Activated T-helper 17 cell treated with anti-CD3 and anti-CD28 coated beads, Interleukin-2, amount 50 U/mL, for 72 hours (primary cell): ENCODE measurements at regions not wholly inside any gene's neighbourhood (a gene's known extent, or its start where the extent isn't known, plus 50 kb on each side); places are given as distances from the start of the nearest gene placed in this dataset.

Experiments used
- ATAC-seq: fragments of 150-1000 bp; cut with Tn5 transposase; replicated peaks from 2 replicates; pipeline ENCODE4 v1.10.0; 2021; ENCODE audit warnings: mild to moderate bottlenecking, moderate library complexity
- H3K27ac Mint-ChIP-seq: one replicate; pipeline ENCODE4 v1.8.0; 2022; ENCODE audit warnings: mixed read lengths
- H3K27me3 Mint-ChIP-seq: one replicate; pipeline ENCODE4 v1.8.0; 2022; ENCODE audit warnings: mixed read lengths
- H3K36me3 Mint-ChIP-seq: one replicate; pipeline ENCODE4 v1.8.0; 2022; ENCODE audit warnings: low read depth, mild to moderate bottlenecking, mixed read lengths
- H3K4me1 Mint-ChIP-seq: one replicate; pipeline ENCODE4 v1.8.0; 2022; ENCODE audit warnings: mixed read lengths
- H3K4me3 Mint-ChIP-seq: one replicate; pipeline ENCODE4 v1.8.0; 2022; ENCODE audit warnings: mild to moderate bottlenecking, mixed read lengths
- H3K9me3 Mint-ChIP-seq: one replicate; pipeline ENCODE4 v1.8.0; 2022; ENCODE audit warnings: mixed read lengths

DNA sequence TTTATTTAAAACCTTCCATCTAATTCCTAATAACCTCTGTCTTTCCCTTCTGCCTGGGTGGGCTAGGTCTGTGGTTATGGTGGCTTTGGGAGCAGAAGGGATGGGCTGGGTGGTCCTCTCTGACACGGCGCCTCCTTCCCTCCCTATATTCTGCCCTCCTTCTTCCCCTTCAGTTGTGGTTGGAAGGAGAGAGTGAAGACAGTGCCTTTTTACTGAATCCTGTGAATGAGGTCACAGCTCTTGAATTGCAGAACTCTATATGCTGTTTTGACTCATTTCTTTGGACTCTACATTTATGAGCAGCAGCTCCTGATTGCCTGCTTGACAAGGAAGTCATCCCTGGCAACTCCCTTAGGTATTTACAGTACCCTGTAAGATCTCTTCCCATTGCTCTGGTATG is 256.0 kb upstream of the ELAC2 start:
- Mint-ChIP-seq H3K36me3 (no peaks in the 10 kb centered on the region), H3K27me3 (peaks cover 24% of the 10 kb centered on the region), H3K9me3 (no peaks in the 10 kb centered on the region), H3K4me3 (no peak overlapping the region), H3K27ac (no peak overlapping the region), H3K4me1 (no peaks in the 10 kb centered on the region)
- ATAC-seq, result no peak

DNA sequence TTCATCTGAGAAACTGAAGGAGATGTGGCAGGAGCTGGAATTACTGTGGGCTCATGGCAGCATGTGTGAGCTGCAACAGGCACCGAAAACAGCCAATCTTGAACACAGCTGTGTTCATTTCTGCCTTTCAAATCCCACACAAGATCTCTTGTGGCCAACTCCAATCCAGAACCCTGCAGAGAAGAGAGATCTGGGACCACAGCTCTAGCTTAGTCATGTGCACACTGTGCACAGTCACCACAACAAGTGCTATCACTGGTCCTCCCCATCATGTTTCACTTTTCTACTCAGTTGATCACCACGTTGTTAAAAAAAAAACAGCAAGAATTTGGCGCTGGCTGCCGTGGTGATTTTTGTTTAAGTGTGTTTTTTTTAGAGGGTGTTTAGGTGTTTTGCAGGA is 254.5 kb upstream of the ELAC2 start:
- peaks cover 31% of the 10 kb centered on the region for H3K27me3 Mint-ChIP-seq
- H3K27ac Mint-ChIP-seq, result no peak overlapping the region
- no peaks in the 10 kb centered on the region for H3K4me1 Mint-ChIP-seq
- no peak for ATAC-seq
- H3K36me3 Mint-ChIP-seq, result no peaks in the 10 kb centered on the region
- no peaks in the 10 kb centered on the region for H3K9me3 Mint-ChIP-seq
- no peak overlapping the region for H3K4me3 Mint-ChIP-seq

DNA sequence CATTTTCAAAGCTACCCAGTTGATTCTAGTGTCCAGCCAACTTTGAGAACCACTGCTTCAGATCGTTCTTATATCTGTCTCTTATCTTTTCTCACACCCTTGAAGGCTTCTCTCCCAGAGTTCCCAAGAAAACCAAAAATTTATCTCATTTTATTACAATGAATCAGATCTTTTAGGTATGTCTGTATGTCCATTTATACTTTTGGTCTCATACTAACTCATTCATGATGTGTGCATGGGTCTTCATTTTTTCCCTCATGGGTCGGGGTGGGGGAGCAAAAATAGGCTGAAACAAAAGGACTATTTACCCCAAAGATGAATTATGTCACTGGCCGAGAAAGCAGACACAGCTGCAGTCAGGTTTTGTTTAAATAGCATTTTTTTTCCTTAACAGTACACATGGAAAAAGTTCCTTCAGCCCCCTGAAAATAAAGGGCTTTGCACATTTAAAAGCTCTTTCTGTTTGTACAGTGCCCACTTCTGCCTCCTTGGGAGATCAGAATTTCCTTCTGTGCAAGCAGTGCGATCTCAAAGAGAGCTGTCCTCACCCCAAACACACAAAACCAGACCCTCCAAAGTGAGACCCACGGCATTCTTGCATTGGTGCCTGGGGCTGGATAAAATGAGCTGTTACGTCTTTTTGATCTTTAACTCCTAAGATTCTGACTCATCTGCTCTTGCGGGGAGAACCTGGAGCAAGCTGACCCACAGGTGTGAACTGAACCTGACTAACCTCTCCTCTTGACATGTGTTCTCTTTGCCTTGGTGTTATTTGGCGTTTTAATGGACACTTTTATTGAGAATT is 251.2 kb upstream of the ELAC2 start:
- Mint-ChIP-seq H3K4me3 (no peak overlapping the region), H3K27ac (no peak overlapping the region), H3K4me1 (no peaks in the 10 kb centered on the region), H3K36me3 (no peaks in the 10 kb centered on the region), H3K27me3 (peaks cover 32% of the 10 kb centered on the region), H3K9me3 (no peaks in the 10 kb centered on the region)
- ATAC-seq, result no peak

DNA sequence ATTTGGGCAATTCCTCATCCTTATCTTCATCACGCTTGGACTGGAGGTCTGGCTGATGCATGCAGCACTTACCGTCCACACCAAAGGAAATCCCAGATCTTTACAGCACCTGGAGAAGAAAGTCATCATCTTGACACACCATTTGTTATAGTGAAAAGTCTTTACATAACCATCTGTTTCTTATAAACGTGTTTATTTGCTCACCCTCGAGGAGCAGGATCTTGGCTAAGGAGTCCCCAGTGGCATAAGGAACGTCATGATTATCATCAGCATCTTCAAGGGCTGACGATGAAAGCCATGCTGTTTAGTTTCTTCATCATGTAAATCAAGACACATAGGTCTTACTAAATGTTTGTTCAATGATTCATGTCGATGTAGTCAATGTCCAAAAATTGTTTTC is 248.8 kb upstream of the ELAC2 start:
- no peak overlapping the region for H3K27ac Mint-ChIP-seq
- H3K9me3 Mint-ChIP-seq, result no peaks in the 10 kb centered on the region
- no peak overlapping the region for H3K4me3 Mint-ChIP-seq
- ATAC-seq, result no peak
- no peaks in the 10 kb centered on the region for H3K36me3 Mint-ChIP-seq
- H3K27me3 Mint-ChIP-seq, result peaks cover 28% of the 10 kb centered on the region
- no peaks in the 10 kb centered on the region for H3K4me1 Mint-ChIP-seq

GRCh38 chr17:13265311-13265710 is 247.5 kb upstream of the ELAC2 start:
- Mint-ChIP-seq H3K36me3 (no peaks in the 10 kb centered on the region), H3K4me1 (no peaks in the 10 kb centered on the region), H3K9me3 (no peaks in the 10 kb centered on the region), H3K4me3 (no peak overlapping the region), H3K27ac (no peak overlapping the region), H3K27me3 (peaks cover 25% of the 10 kb centered on the region)
- no peak for ATAC-seq

GRCh38 chr17:13263746-13264145 is 245.9 kb upstream of the ELAC2 start:
- Mint-ChIP-seq H3K4me3 (no peak overlapping the region), H3K27me3 (peaks cover 20% of the 10 kb centered on the region), H3K27ac (no peak overlapping the region), H3K4me1 (no peaks in the 10 kb centered on the region), H3K36me3 (no peaks in the 10 kb centered on the region), H3K9me3 (no peaks in the 10 kb centered on the region)
- no peak for ATAC-seq

- ATAC-seq, result no peak
- H3K4me3 Mint-ChIP-seq, result no peak overlapping the region
Observed at GRCh38 chr17:13256545-13256944, 238.7 kb upstream of the ELAC2 start.

GRCh38 chr17:13253733-13254410 is 236.0 kb upstream of the ELAC2 start:
- Mint-ChIP-seq H3K36me3 (no peaks in the 10 kb centered on the region), H3K4me3 (no peak overlapping the region), H3K27me3 (peaks cover 4% of the 10 kb centered on the region), H3K9me3 (no peaks in the 10 kb centered on the region), H3K27ac (no peak overlapping the region), H3K4me1 (no peaks in the 10 kb centered on the region)
- no peak for ATAC-seq

More at GRCh38 chr17:13256545-13256944, 238.7 kb upstream of the ELAC2 start:
- Mint-ChIP-seq H3K27me3 (peaks cover 4% of the 10 kb centered on the region), H3K36me3 (no peaks in the 10 kb centered on the region), H3K9me3 (no peaks in the 10 kb centered on the region), H3K4me1 (no peaks in the 10 kb centered on the region), H3K27ac (no peak overlapping the region)

DNA sequence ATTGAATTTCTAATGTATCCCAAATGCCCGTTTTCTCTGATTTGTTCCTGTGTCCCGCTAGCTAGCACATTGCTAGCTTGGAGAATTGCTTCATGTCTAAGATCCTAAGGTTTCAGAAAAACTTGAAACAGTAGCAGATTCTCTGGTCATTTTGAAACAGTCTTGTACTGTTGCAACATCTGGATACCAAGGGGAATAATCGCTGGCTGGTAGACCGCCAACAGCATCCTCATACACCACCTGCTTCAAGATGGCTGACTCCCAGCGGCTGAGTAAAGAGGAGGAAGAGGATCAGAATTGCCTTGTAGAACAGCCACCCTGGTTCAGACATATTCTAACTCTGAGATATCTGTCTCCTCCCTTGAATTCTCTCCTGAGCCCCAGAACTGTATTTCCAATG is 226.7 kb upstream of the ELAC2 start:
- Mint-ChIP-seq H3K4me1 (no peaks in the 10 kb centered on the region), H3K27me3 (peaks cover 23% of the 10 kb centered on the region), H3K36me3 (no peaks in the 10 kb centered on the region), H3K4me3 (no peak overlapping the region), H3K9me3 (no peaks in the 10 kb centered on the region), H3K27ac (no peak overlapping the region)
- ATAC-seq, result no peak

DNA sequence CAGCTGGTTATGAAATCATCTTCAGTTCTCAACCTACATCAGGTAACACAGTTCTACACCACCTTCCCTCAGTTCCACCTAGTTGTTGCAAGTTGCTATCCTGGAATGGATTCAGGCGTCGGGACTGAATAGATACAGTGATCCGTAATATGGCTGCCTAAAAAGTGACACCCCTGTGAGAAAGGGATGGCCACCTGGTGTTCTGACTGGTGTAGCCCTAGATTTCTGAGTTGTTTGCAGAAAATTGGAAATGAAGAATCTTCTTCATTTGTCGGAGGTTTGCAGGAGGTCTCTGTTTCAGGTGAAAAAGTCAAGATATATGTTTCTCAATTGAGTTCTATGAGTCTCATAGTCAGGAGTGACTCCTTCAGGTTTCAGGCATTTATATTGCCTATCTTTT is 225.8 kb upstream of the ELAC2 start:
- H3K9me3 Mint-ChIP-seq, result no peaks in the 10 kb centered on the region
- H3K4me1 Mint-ChIP-seq, result no peaks in the 10 kb centered on the region
- H3K36me3 Mint-ChIP-seq, result no peaks in the 10 kb centered on the region
- no peak overlapping the region for H3K27ac Mint-ChIP-seq
- no peak for ATAC-seq
- peaks cover 23% of the 10 kb centered on the region for H3K27me3 Mint-ChIP-seq
- H3K4me3 Mint-ChIP-seq, result no peak overlapping the region

DNA sequence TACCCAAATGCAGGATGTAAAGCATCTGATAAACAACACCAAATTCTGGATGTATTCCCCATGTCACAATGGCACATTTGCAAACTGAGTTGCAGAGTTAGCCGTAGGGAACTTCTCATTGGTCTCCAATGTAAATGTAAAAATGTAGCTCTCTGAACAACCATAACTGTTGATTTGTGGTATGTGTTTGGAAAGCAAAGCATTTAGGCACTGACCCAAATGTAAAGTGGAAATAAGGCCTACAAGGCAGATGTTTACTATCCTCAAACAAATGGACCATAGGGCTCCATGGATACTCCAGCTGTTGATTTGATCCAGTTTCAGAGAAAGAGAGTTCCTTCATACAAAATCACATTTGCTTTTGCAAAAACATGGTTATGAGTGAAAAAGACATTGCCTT is 223.0 kb upstream of the ELAC2 start:
- Mint-ChIP-seq H3K27ac (no peak overlapping the region), H3K4me1 (no peaks in the 10 kb centered on the region), H3K36me3 (no peaks in the 10 kb centered on the region), H3K9me3 (no peaks in the 10 kb centered on the region), H3K27me3 (peaks cover 27% of the 10 kb centered on the region), H3K4me3 (no peak overlapping the region)
- no peak for ATAC-seq

GRCh38 chr17:13230350-13231264 is 212.8 kb upstream of the ELAC2 start:
- Mint-ChIP-seq H3K27ac (no peak overlapping the region), H3K4me3 (no peak overlapping the region), H3K36me3 (no peaks in the 10 kb centered on the region), H3K4me1 (no peaks in the 10 kb centered on the region), H3K27me3 (peaks cover 15% of the 10 kb centered on the region), H3K9me3 (no peaks in the 10 kb centered on the region)
- no peak for ATAC-seq

GRCh38 chr17:13228225-13228624 is 210.4 kb upstream of the ELAC2 start:
- no peak for ATAC-seq
- Mint-ChIP-seq H3K4me3 (no peak overlapping the region), H3K4me1 (no peaks in the 10 kb centered on the region), H3K9me3 (no peaks in the 10 kb centered on the region), H3K27me3 (peaks cover 15% of the 10 kb centered on the region), H3K36me3 (no peaks in the 10 kb centered on the region), H3K27ac (no peak overlapping the region)

DNA sequence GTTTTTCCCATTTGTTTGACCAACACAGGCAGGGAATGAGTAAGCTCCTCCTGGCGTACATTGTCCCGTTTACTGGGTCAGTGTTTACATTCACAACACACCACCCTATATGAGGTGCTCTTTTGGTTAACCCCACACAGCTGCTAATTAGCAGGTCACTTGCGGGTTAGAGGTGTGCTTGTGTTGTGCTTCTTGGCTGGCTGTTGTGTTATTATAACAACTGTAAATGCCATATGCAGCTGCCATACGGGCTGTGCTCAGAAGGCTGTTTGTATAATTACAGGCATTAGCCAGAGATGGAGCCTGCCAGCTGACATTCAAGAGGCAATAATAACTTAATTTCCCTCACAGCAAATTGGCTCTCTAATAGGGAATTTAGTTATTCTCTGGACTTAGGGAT is 205.1 kb upstream of the ELAC2 start:
- no peaks in the 10 kb centered on the region for H3K36me3 Mint-ChIP-seq
- H3K4me3 Mint-ChIP-seq, result no peak overlapping the region
- ATAC-seq, result no peak
- H3K27me3 Mint-ChIP-seq, result peaks cover 17% of the 10 kb centered on the region
- no peak overlapping the region for H3K27ac Mint-ChIP-seq
- H3K9me3 Mint-ChIP-seq, result no peaks in the 10 kb centered on the region
- H3K4me1 Mint-ChIP-seq, result no peaks in the 10 kb centered on the region
